ENCODE measurements at regions not wholly inside any gene's neighbourhood (a gene's known extent, or its start where the extent isn't known, plus 50 kb on each side); places are given as distances from the start of the nearest gene placed in this dataset.
"Not testable (repeated sequence)": the region's sequence is repeated elsewhere in the genome, so short reads cannot be mapped to it uniquely, and the experiment has no call there.

DNA sequence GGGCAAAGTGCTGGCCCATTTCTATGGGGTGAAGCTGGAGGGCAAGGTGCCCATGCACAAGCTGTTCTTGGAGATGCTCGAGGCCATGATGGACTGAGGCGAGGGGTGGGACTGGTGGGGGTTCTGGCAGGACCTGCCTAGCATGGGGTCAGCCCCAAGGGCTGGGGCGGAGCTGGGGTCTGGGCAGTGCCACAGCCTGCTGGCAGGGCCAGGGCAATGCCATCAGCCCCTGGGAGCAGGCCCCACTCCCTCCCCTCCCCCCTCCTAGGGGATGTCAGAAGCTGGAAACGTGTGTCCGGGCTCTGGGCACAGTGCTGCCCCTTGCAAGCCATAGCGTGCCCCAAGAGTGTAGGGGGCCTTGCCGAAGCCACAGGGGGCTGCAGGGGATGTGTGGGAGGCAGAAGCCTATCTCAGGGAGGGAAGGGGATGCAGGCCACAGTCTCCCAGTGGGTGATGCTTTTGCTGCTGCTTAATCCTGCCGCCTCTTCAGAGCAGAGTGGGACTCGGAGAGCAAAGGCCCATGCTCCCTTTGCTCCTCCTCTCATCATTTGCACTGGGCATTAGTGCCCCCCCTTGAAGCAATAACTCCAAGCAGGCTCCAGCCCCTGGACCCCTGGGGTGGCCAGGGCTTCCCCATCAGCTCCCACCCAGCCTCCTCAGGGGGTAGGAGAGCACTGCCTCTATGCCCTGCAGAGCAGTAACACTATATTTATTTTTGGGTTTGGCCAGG is 85.2 kb downstream of the MRPL57 start:
- not testable (repeated sequence) for DNase-seq (ENCODE audit: low read depth in 4 of 4, low spot score in 2 of 4)

DNA sequence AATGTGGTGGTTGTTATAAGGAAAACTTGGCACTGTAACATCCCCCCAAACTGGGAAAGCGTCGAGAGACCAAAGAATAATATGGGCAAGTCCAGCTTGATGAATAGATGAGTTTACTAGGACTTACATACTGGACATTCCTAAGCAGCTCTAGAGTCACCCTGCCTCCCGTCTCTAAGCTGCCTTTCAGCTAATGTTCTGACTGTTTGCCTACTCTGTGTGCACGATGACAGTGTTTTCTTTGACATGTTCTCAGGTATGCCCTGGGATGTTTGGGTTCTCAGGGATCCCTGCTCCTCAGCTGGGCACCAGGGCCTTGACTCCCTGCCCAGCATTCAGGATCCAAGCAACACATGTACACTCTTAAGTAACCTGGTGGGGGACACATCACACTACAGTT is 87.5 kb downstream of the MRPL57 start:
- DNase-seq (ENCODE audit: low read depth in 4 of 4, low spot score in 2 of 4): not testable (repeated sequence)

DNA sequence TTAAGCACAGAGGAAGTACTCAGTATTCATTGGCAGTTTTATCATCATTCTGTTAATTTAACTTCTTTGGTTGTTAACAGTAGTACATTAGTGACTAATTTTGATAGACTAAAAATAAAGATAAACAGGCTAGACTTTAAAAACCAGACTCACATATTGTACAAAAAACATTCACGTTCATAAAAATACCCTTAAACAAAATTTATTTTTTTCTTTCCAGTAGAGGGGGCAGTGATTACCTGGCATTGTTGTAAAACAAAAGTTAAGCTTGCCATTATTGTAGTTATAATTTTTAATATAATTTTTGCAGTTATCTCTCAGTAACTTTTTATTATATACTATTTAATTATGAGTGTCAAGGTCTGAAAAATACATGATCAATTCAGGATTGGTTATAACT is 92.0 kb downstream of the MRPL57 start:
- DNase-seq (ENCODE audit: low read depth in 4 of 4, low spot score in 2 of 4): not testable (repeated sequence)

DNA sequence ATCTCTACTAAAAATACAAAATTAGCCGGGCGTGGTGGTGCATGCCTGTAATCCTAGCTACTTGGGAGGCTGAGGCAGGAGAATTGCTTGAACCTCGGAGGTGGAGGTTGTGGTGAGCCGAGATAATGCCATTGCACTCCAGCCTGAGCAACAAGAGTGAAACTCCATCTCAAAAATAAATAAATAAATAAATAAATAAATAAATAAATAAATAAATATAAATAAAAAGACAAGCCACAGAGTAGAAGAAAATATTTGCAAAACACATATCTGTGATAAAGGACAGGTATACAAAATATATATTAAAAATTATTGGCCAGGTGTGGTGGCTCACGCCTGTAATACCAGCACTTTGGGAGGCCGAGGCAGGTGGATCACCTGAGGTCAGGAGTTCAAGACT is 96.0 kb downstream of the MRPL57 start:
- not testable (repeated sequence) for DNase-seq (ENCODE audit: low read depth in 4 of 4, low spot score in 2 of 4)

DNA sequence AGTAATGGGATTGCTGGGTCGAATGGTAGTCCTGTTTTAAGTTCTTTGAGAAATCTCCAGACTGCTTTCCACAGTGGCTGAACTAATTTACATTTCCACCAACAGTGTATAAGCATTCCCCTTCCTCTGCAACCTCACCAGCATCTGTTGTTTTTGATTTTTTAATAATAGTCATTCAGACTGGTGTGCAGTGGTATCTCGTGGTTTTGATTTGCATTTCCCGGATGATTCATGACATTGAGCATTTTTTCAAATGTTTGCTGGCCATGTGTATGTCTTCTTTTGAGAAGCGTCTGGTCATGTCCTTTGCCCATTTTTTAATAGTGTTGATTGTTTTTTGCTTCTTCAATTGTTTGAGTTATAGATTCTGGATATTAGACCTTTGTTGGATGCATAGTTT is 98.0 kb downstream of the MRPL57 start:
- DNase-seq (ENCODE audit: low read depth in 4 of 4, low spot score in 2 of 4): not testable (repeated sequence)

DNA sequence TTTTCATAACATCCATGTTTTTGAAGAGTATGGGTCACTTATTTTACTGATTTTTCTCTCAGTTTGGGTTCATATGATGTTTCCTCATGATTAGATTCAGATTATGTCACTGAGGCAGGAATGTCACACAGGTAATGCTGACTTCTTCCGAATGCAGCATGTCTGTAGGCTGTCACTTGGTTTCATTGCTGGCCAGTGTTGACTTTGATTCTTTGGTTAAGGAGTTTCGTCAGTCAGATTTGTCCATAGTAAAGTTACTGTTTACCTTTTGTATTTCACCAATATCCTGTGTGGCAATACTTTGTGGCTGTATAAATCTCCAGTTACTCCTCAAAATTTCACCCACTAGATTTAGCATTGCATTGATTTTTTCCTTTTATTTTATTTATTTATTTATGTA is 105.6 kb downstream of the MRPL57 start:
- no peak for DNase-seq (ENCODE audit: low read depth in 4 of 4, low spot score in 2 of 4)

DNA sequence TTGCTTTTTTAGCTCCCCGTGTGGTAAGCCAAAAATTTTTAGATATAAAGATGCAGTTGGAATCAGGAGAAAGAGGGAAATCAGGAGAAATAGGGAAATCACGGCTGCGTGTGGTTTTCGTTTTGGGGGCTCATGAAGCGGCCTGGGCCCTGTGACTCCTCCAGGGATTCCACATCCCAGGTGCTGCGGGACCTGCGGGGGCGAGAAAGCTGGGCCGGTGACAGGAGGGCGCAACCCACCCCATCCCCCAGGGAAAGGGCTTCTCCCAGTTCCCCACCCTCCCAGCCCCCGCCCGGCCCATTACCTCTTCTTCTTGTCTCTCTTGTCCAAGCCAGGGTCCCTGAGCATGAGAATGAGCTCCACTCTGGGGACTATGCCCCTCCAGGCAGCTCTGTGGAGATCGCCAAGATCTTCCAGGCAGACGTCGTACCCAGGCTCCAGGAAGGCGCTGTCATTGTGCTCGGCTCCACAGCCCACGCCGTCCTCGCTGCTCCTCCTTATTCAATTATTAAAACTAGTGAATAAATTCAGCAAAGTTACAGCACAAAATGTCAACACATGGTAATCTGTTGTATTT is 111.0 kb downstream of the MRPL57 start:
- DNase-seq (ENCODE audit: low read depth in 4 of 4, low spot score in 2 of 4): no peak

DNA sequence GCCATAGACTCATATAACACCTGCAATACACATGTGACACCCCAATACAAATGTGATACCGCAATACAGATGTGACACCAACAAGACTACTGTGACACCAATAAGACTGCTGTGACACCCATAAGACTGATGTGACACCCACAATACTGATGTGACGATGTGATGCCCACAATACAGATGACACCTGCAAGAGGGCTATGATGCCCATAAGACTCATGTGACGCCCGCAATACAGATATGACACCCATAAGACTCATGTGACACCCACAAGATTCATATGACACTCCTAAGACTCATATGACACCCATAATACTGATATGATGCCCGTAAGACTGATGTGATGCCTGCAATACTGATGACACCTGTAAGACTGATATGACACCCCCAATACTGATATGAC is 113.0 kb downstream of the MRPL57 start:
- no peak for DNase-seq (ENCODE audit: low read depth in 4 of 4, low spot score in 2 of 4)

DNA sequence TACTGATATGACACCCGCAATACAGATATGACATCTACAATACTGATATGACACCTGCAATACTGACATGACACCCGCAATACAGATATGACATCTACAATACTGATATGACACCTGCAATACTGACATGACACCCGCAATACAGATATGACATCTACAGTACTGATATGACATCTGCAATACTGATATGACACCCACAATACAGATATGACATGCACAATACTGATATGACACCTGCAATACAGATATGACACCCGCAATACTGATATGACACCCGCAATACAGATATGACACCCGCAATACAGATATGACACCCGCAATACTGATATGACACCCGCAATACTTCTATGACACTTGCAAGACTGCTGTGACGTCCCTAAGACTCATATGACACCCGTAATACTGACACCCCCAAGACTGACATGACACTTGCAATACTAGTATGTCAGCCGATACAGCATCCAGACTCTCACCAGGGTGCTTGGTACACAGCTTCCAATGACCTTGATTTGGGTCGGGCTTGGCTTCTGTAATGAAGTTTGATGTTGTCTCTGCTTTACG is 114.1 kb downstream of the MRPL57 start:
- not testable (repeated sequence) for DNase-seq (ENCODE audit: low read depth in 4 of 4, low spot score in 2 of 4)

DNA sequence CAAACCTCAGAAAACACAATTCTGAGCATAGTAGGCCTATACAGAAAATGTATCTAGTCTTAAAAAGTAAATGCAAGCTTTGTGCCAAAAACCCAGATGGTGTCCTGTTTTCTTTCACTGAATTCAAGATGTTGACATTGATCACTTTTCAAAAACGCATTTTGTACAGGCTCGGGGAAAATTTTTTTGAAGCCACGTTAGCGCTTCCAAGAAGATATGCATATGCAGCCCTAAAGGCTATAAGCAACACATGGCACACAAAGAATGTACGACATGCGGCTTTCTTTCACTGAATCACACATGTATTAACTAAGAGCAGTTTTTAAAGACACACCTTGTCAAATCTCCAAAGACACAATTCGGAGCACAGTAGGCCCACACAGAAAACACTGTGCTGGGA is 115.4 kb downstream of the MRPL57 start:
- DNase-seq (ENCODE audit: low read depth in 4 of 4, low spot score in 2 of 4): no peak

DNA sequence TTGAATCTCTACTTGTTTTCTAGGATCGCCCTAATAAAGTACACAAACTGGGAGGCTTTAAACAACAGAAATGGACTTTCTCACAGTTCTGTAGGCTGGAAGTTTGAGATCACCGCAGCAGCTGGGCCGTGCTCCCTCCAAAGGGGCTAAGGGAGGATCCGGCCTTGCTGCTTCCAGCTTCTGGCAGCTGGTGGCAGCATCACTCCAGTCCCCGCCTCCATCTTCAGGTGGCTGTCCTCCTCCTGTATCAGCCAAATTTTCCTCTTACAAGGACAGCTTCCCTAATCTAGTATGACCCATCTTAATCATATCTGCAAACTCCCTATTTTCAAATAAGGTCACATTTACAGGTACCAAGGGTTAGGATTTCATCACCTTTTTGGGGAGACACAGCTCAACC is 120.5 kb downstream of the MRPL57 start:
- peak in 2 of 4 donors; percentile 6 to 21 for DNase-seq (ENCODE audit: low read depth in 4 of 4, low spot score in 2 of 4)

DNA sequence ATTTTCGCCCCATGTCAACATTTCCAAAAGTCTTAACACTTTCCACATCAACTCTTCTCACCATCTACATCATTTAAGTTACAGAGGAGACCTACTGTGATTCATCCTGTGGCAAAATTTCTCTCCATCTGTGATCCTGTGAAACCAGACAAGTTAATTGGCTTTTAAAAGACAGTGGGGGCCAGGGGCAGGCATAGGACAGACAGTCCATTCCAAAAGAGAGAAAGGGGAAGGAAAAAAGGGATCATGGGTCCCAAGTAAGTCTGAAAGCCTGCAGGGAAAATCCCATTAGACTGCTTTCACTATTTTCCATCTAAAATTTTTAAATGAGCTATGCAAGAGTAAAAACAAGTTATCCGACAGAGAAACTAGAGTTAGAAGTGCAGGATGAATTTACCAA is 121.0 kb downstream of the MRPL57 start:
- peak in 1 of 4 donors; percentile 11 for DNase-seq (ENCODE audit: low read depth in 4 of 4, low spot score in 2 of 4)

DNA sequence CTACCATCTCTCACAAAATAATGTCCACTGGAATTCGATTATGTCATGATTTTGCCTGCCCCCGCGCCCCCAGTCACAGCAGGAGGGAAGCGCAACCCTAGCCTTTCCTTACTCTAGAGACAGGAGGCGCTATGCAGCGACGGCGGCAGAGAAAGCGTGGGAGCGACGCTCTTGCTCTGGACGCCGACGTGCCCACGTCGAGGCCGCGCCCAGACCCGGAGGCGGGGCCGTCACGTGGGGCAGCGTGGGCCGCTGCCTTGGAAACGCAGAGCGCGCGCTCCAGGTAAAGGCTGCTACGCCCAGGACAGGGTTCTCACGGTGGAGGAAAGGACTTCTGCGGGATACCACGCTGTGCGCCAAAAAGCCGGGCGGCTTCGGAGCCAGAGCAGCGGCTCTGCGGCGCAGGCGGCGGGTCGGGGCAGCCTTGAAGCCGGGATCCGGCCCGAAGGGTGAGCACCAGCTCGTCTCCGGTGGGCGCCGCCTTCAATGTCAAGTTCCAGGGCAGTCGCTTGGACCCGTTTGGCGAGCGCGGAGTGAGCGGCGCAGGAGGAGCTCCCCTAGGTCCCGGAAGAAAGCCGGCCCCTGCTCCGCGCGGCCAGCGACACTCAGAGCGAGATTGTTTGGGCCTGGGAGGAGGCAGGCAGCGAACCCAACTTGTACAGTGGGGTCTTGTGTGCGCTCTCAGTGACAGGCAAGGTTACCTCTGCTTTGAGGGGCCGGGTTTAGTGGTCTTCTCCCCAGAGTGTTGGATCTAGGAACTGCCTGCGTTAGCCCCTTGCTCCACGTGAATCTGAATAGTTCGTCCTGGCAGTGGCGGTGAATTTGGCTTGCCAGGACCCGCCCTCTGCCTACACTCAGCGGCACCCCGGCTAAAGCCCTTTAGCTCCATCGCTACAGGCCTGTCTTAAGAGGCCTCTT is 121.7 kb downstream of the MRPL57 start:
- peak; percentile 73 to 86 (median 78) for DNase-seq (ENCODE audit: low read depth in 4 of 4, low spot score in 2 of 4)

DNA sequence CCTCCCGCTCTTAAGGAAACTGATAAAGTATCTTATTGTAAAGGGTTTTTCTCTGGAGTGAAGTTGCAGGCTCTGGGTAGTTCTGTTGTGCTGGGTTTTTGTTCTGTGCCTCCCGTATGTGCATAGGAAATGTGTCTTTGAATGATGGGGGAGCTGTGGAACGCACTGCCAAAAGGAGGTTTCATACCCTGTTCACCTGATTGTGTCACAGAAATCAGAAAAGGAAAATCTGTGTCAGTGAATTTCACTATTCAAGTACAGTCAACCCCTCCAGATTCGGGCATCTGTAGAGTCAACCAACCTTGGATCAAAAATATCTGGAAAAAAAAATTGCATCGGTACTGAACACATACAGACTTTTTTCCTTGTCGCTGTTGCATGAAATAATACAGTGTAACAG is 127.8 kb downstream of the MRPL57 start:
- no peak for DNase-seq (ENCODE audit: low read depth in 4 of 4, low spot score in 2 of 4)

DNA sequence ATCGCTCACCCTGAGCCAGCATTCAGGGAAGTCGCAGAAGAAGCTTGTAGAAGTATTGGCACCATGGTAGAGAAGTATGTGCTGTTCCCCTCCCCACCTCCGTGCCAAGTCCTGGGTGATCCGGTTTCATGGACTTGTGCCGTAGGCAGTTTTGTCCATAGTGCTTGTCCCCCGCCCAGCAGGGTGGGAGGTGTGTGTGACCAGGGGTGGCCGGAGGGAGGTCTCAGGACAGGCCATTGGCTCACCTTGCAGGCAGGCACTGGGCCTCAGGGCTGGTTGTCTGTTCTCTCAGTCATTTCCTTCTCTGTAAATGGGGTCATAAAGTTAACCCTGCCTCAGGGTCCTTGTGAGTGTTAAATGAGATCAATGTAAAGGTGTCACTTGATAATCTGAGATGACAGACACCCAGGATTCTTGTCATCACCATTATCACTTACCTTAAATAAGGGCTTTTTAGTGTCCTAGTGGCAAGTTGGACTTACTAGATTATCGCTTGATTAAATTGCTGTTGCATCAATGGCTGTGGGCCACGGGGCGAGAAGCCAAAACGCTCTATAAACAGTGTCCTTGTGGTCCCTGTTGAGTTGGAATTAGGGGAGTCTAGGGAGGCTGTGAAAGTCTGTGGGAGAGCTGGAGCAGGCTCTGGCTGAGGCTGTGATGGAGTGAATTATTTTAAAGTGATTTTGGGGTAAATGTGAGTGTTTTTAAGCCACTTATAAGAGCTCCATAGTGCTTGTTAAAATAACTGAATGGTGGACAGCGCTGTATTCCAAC is 130.0 kb downstream of the MRPL57 start:
- not testable (repeated sequence) for DNase-seq (ENCODE audit: low read depth in 4 of 4, low spot score in 2 of 4)

DNA sequence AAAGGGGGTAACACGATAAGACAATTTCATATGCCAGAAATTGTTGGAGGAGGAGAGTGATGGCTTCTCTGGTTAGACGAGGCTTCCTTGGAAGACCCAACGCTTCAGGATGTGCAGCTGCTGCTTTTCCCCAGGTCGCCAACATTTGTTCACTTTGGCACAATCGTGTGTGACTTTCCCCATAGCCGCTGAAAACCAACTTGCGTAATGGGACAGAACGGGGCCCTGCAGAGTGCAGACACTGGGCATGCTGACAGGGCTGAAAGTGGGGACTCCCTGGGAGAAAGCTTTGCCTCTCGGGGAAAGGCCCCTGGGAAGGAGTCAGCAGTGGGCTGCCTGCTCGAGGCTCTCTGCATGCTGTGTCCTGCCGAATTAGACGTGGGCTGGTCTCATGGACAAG is 130.7 kb downstream of the MRPL57 start:
- DNase-seq (ENCODE audit: low read depth in 4 of 4, low spot score in 2 of 4): not testable (repeated sequence)

DNA sequence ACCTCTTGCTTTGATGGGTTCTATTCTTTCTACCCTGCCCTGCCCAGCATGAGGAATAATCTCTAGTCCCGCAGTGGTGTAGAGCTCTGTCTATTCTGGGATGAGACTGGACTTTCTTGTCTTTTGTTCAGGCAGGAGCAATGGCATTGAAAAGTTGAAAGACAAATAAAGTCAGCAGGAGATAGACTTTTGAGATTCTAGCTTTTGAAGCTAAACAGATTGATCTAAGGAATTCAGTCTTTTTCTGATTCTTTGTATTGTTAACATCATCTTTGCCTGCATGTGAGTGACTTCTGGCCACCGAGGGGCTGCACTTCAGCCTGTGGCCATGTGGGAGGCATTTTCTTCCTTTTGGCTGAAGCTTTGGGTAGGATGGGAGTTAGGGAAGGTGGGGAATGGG is 132.4 kb downstream of the MRPL57 start:
- DNase-seq (ENCODE audit: low read depth in 4 of 4, low spot score in 2 of 4): no peak

DNA sequence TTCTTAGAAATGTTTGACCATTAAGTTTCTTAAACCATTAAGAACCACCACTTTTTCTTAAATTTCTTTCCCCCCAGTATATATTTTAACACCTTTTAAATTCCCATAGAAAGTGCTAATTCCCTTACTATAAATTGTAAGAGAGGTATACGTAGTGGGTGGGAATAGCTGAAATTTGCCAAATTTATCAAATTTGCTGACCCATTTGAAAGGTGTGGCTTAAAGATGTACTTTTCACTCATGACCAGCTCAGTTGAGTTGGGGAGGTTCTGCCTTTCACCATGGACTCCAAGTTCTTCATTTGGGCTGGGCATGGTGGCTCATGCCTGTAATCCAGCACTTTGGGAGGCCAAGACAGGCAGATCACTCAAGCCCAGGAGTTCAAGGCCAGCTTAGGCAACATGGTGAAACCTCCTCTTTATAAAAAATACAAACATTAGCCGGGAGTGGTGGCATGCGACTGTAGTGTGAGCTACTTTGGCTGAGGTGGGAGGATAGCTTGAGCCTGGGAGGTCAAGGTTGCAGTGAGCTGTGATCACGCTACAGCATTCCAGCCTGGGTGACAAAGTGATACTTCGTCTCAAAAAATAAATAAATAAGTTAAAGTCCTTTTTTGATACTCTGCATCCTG is 133.2 kb downstream of the MRPL57 start:
- DNase-seq (ENCODE audit: low read depth in 4 of 4, low spot score in 2 of 4): no peak

DNA sequence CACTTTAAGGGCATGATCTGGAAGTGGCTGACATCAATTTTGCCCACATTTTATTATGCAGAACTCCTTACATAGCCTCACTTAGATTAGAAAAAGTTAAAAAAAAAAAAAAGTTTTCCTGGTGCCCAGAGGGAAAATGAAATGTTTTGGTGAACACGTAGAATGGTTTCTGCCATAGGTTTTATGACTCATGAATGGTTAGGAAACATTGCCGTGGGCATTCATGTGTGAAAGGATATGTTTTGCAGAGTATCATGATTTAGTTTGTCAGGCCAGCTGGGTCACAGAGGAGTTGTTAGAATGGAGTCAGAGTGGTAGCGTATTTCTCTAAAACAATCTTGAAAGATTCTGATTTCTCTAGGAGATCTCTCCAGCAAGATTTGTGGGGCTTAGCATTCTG is 133.8 kb downstream of the MRPL57 start:
- DNase-seq (ENCODE audit: low read depth in 4 of 4, low spot score in 2 of 4): no peak

DNA sequence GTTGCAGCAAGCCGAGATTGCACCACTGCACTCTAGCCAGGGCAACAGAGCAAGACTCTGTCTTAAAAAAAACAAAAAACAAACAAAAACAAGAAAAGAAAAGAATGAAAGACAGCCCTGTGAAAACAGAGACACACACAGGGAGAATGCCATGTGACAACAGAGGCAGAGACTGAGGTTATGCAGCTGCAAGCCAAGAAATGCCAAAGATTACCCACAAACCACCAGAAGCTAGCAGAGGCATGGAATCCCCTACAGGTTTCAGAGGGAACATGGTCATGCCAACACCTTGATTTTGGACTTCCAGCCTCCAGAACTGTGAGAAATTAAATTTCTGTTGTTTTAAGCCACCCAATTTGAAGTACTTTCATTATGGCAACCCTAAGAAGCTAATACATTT is 138.5 kb downstream of the MRPL57 start:
- not testable (repeated sequence) for DNase-seq (ENCODE audit: low read depth in 4 of 4, low spot score in 2 of 4)

Measured in left renal cortex interstitium (tissue), 4 donors.